Right atrium auricular region (tissue), 2 donors: ENCODE measurements at regions not wholly inside any gene's neighbourhood (a gene's known extent, or its start where the extent isn't known, plus 50 kb on each side); places are given as distances from the start of the nearest gene placed in this dataset.

ENCODE experiments used
- DNase-seq: peaks from one replicate; pipeline ENCODE4 v3.0.0-alpha.2; 2019; ENCODE audit warnings: low spot score
- H3K27ac ChIP-seq, 2 donors: fragments of 200-600 bp; sonication (generic); 1 replicate in 1 of 2; 2 replicates in 1 of 2; pipeline ENCODE4 v1.5.1; 2016 to 2019
- H3K27me3 ChIP-seq, 2 donors: fragments of 200-600 bp; sonication (generic); one replicate each; pipeline versions ENCODE4 v1.5.1 to v1.6.0; 2017 to 2019
- H3K36me3 ChIP-seq: fragments of 200-600 bp; sonication (generic); one replicate; pipeline ENCODE4 v1.5.1; 2016
- H3K4me1 ChIP-seq, 2 donors: fragments of 200-600 bp; sonication (generic); one replicate each; pipeline versions ENCODE4 v1.5.1 to v1.6.0; 2017 to 2019
- H3K4me3 ChIP-seq, 2 donors: fragments of 200-600 bp; sonication (generic); 1 replicate in 1 of 2; 2 replicates in 1 of 2; pipeline ENCODE4 v1.5.1; 2017 to 2019; ENCODE audit warnings: mild to moderate bottlenecking in 1 of 2, moderate library complexity in 1 of 2
- H3K9me3 ChIP-seq, 2 donors: fragments of 200-600 bp; sonication (generic); one replicate each; pipeline ENCODE4 v1.5.1; 2019
- CTCF ChIP-seq, 2 donors: fragments of 200-600 bp; sonication (generic); IDR thresholded peaks; one replicate each; pipeline ENCODE4 v1.5.1; 2019; ENCODE audit warnings: antibody characterized with exemption in 2 of 2

GRCh38 chr10:104557966-104558365, 83.1 kb upstream of the SORCS3 start:
- Histone ChIP-seq H3K27me3 (no peaks in the 10 kb centered on the region), H3K9me3 (no peaks in the 10 kb centered on the region), H3K27ac (no peak overlapping the region), H3K4me1 (no peaks in the 10 kb centered on the region), H3K4me3 (no peak overlapping the region), H3K36me3 (no peaks in the 10 kb centered on the region)
- TF ChIP-seq CTCF (IDR thresholded peaks at IDR 0.05): no peak
- no peak for DNase-seq

GRCh38 chr10:104559935-104560334, 81.2 kb upstream of the SORCS3 start:
- H3K36me3 ChIP-seq: no peaks in the 10 kb centered on the region
- no peaks in the 10 kb centered on the region for H3K9me3 ChIP-seq
- TF ChIP-seq CTCF (IDR thresholded peaks at IDR 0.05): no peak
- H3K27ac ChIP-seq: no peak overlapping the region
- H3K27me3 ChIP-seq: no peaks in the 10 kb centered on the region
- H3K4me1 ChIP-seq: no peaks in the 10 kb centered on the region
- no peak for DNase-seq
- H3K4me3 ChIP-seq: no peak overlapping the region

- no peak for DNase-seq
Measured at GRCh38 chr10:104563051-104563450, 78.0 kb upstream of the SORCS3 start.

GRCh38 chr10:104563548-104563947, 77.5 kb upstream of the SORCS3 start:
- Histone ChIP-seq H3K4me3 (no peak overlapping the region), H3K27ac (no peak overlapping the region), H3K9me3 (peaks cover 0 to 4% of the 10 kb centered on the region in 2 donors)

More at GRCh38 chr10:104563051-104563450, 78.0 kb upstream of the SORCS3 start:
- Histone ChIP-seq H3K9me3 (peaks cover 0 to 4% of the 10 kb centered on the region in 2 donors), H3K27me3 (no peaks in the 10 kb centered on the region), H3K4me1 (no peaks in the 10 kb centered on the region), H3K36me3 (no peaks in the 10 kb centered on the region), H3K27ac (no peak overlapping the region), H3K4me3 (no peak overlapping the region)
- no peak for TF ChIP-seq CTCF (IDR thresholded peaks at IDR 0.05)

GRCh38 chr10:104574427-104574826, 66.7 kb upstream of the SORCS3 start:
- TF ChIP-seq CTCF (IDR thresholded peaks at IDR 0.05): no peak
- H3K27ac ChIP-seq: no peak overlapping the region
- no peaks in the 10 kb centered on the region for H3K4me1 ChIP-seq
- H3K4me3 ChIP-seq: no peak overlapping the region
- no peaks in the 10 kb centered on the region for H3K36me3 ChIP-seq
- peaks cover 8 to 25% of the 10 kb centered on the region in 2 donors for H3K9me3 ChIP-seq
- no peaks in the 10 kb centered on the region for H3K27me3 ChIP-seq
- no peak for DNase-seq

More at GRCh38 chr10:104563548-104563947, 77.5 kb upstream of the SORCS3 start:
- DNase-seq: no peak
- Histone ChIP-seq H3K27me3 (no peaks in the 10 kb centered on the region), H3K4me1 (no peaks in the 10 kb centered on the region), H3K36me3 (no peaks in the 10 kb centered on the region)
- TF ChIP-seq CTCF (IDR thresholded peaks at IDR 0.05): no peak

GRCh38 chr10:104574838-104575237, 66.3 kb upstream of the SORCS3 start:
- Histone ChIP-seq H3K27ac (no peak overlapping the region), H3K27me3 (no peaks in the 10 kb centered on the region), H3K36me3 (no peaks in the 10 kb centered on the region), H3K9me3 (peaks cover 8 to 20% of the 10 kb centered on the region in 2 donors), H3K4me1 (no peaks in the 10 kb centered on the region), H3K4me3 (no peak overlapping the region)
- no peak for DNase-seq
- TF ChIP-seq CTCF (IDR thresholded peaks at IDR 0.05): no peak
